Muscle layer of duodenum (tissue), 2 donors: ENCODE measurements at regions not wholly inside any gene's neighbourhood (a gene's known extent, or its start where the extent isn't known, plus 50 kb on each side); places are given as distances from the start of the nearest gene placed in this dataset.

ENCODE experiments used
- H3K27ac ChIP-seq: one replicate; pipeline ENCODE4 v1.7.0; 2013; ENCODE audit warnings: mild to moderate bottlenecking, low read length
- H3K27me3 ChIP-seq: one replicate; pipeline ENCODE4 v1.7.0; 2013; ENCODE audit warnings: low read depth, mild to moderate bottlenecking, control low read depth, low read length
- H3K36me3 ChIP-seq, 2 donors: one replicate each; pipeline ENCODE4 v1.7.0; 2013; ENCODE audit warnings: low read length in 2 of 2, control low read depth in 1 of 2, mild to moderate bottlenecking in 1 of 2; ENCODE audit not compliant: insufficient read depth in 2 of 2, control insufficient read depth in 1 of 2
- H3K4me1 ChIP-seq, 2 donors: one replicate each; pipeline ENCODE4 v1.7.0; 2013; ENCODE audit warnings: low read length in 2 of 2, mild to moderate bottlenecking in 2 of 2, control low read depth in 1 of 2, moderate library complexity in 1 of 2; ENCODE audit not compliant: insufficient read depth in 2 of 2, control insufficient read depth in 1 of 2
- H3K4me3 ChIP-seq, 2 donors: one replicate each; pipeline ENCODE4 v1.7.0; 2013; ENCODE audit warnings: low read length in 2 of 2, low read depth in 1 of 2, mild to moderate bottlenecking in 1 of 2
- H3K9me3 ChIP-seq, 2 donors: one replicate each; pipeline ENCODE4 v1.7.0; 2013; ENCODE audit warnings: low read length in 2 of 2, control low read depth in 1 of 2, mild to moderate bottlenecking in 1 of 2; ENCODE audit not compliant: control insufficient read depth in 1 of 2
- donor health status: healthy.

DNA sequence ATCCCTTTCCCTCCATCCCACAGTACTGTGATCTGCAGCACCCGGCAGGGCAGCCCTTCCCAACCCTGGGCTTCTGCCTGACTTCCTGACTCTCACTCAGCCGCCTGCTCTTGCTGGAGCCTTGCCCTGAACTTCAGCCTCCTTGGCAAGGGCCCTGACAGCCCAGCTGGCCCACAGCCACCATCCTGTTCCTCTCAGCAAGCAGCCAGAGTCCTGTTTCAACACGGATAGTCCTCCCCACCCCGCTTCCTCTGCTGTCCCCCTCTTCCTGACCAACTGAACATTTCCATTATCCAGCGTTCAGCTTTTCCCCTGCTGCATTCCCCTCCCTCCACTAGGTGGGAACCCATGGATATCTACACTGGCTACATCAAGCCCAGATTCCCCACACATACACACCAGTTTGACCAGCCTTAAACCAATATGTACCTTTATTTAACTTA is 74.0 kb upstream of the MDM1 start:
- Histone ChIP-seq H3K27me3 (no peaks in the 10 kb centered on the region), H3K36me3 (no peaks in the 10 kb centered on the region), H3K27ac (peak overlapping the region; percentile 0), H3K4me3 (no peak overlapping the region), H3K4me1 (peaks cover 10 to 26% of the 10 kb centered on the region in 2 donors), H3K9me3 (no peaks in the 10 kb centered on the region)

DNA sequence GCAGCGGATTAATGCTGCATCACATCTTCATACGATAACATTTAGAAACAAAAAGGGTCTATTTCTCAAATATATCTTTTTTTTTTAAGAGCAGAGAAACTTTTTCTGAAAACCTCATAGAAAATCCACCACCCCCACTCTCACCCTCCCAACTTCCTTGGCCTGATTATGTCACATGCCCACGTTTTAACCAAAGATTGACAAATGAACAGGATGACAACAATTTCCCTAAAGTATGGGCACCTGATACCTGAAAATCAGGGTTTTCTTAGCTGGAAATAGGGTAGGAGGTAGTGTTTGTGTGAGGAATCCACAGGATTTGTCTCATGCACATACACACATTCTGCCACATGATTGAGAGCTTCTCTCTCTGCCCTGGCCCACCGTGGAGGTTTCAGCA is 74.7 kb upstream of the MDM1 start:
- no peaks in the 10 kb centered on the region for H3K27me3 ChIP-seq
- no peak overlapping the region for H3K4me3 ChIP-seq
- no peak overlapping the region for H3K27ac ChIP-seq
- H3K36me3 ChIP-seq, result no peaks in the 10 kb centered on the region
- peaks cover 10 to 26% of the 10 kb centered on the region in 2 donors for H3K4me1 ChIP-seq
- no peaks in the 10 kb centered on the region for H3K9me3 ChIP-seq

DNA sequence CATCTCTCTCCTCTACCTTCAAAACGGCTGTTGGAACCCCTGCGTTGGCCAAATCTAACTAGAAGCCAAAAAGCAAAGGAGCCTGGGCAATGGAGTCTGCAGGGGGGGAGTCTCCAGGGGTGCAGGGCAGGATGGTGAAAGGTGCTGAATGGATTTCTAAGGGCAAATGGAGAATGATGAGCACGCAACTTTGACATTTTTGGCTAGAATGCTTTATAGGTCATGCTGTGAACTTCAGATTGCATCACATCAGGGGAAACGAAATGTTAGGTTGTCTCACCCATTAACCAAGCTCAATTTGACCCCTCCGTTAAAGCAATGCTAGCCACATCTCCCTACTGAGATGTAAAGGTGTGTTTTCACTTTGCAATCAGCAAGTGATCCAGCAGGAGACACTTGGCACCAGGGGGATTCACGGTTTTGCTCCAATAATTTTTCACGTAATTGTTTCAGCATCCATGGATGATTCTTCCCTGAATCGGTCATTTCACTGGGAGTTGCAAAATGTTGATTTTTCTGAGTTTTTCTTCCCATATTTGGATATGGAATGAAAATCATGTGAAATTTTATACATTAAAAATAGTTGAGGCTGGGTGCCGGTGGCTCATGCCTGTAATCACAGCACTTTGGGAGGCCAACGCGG is 78.0 kb upstream of the MDM1 start:
- Histone ChIP-seq H3K4me3 (no peak overlapping the region), H3K4me1 (peaks cover 10 to 20% of the 10 kb centered on the region in 2 donors), H3K36me3 (no peaks in the 10 kb centered on the region), H3K9me3 (no peaks in the 10 kb centered on the region), H3K27me3 (no peaks in the 10 kb centered on the region), H3K27ac (no peak overlapping the region)

- Histone ChIP-seq H3K4me3 (no peak overlapping the region), H3K27me3 (no peaks in the 10 kb centered on the region), H3K4me1 (peaks cover 4 to 7% of the 10 kb centered on the region in 2 donors), H3K27ac (no peak overlapping the region), H3K36me3 (no peaks in the 10 kb centered on the region), H3K9me3 (no peaks in the 10 kb centered on the region)
These were observed 79.2 kb upstream of the MDM1 start for GRCh38 chr12:68411371-68411770.

DNA sequence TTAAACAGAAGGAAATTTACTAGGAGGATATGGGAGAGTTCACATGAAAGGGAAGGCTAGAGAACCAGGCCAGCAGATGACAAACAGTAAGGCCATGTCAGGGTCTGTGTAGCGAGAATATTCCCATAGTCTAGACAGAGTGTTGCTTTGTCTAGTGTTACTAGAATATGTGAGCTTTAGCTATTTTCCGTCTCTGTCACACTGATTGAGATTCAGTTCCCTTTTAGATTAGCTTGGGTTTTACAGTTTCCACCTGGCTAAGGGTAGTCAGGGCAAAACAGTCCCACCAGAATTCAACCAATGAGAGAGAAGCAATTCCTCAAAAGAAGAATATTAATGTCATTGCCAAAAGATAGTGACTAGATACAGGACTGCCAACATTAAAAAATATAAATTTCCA is 82.8 kb upstream of the MDM1 start:
- no peaks in the 10 kb centered on the region for H3K27me3 ChIP-seq
- H3K27ac ChIP-seq, result no peak overlapping the region
- H3K4me3 ChIP-seq, result no peak overlapping the region
- H3K4me1 ChIP-seq, result no peaks in the 10 kb centered on the region
- H3K36me3 ChIP-seq, result no peaks in the 10 kb centered on the region
- H3K9me3 ChIP-seq, result no peaks in the 10 kb centered on the region

GRCh38 chr12:68416350-68416749 is 84.2 kb upstream of the MDM1 start:
- Histone ChIP-seq H3K27ac (no peak overlapping the region), H3K27me3 (no peaks in the 10 kb centered on the region), H3K4me3 (no peak overlapping the region), H3K9me3 (no peaks in the 10 kb centered on the region), H3K4me1 (no peaks in the 10 kb centered on the region), H3K36me3 (no peaks in the 10 kb centered on the region)

GRCh38 chr12:68416826-68417225 is 84.7 kb upstream of the MDM1 start:
- Histone ChIP-seq H3K4me1 (no peaks in the 10 kb centered on the region), H3K4me3 (no peak overlapping the region), H3K27ac (no peak overlapping the region), H3K36me3 (no peaks in the 10 kb centered on the region), H3K9me3 (no peaks in the 10 kb centered on the region), H3K27me3 (no peaks in the 10 kb centered on the region)

DNA sequence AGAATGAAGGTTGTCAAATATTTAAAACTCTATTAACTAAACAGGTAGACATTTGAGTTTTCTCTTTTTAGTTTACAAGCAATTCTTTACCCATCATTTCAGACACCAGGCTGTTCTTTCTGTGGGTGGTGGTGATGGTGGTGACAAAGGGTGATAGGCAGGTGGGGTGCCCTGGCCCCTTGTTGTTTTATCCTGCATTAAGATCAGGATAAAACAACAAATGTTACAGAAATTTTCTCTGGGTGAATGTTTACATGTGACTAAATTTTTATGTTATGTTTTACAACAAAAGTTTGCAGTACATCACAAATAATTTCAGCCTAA is 85.9 kb upstream of the MDM1 start:
- no peaks in the 10 kb centered on the region for H3K4me1 ChIP-seq
- no peaks in the 10 kb centered on the region for H3K9me3 ChIP-seq
- H3K27me3 ChIP-seq, result no peaks in the 10 kb centered on the region
- H3K4me3 ChIP-seq, result no peak overlapping the region
- H3K27ac ChIP-seq, result no peak overlapping the region
- no peaks in the 10 kb centered on the region for H3K36me3 ChIP-seq

DNA sequence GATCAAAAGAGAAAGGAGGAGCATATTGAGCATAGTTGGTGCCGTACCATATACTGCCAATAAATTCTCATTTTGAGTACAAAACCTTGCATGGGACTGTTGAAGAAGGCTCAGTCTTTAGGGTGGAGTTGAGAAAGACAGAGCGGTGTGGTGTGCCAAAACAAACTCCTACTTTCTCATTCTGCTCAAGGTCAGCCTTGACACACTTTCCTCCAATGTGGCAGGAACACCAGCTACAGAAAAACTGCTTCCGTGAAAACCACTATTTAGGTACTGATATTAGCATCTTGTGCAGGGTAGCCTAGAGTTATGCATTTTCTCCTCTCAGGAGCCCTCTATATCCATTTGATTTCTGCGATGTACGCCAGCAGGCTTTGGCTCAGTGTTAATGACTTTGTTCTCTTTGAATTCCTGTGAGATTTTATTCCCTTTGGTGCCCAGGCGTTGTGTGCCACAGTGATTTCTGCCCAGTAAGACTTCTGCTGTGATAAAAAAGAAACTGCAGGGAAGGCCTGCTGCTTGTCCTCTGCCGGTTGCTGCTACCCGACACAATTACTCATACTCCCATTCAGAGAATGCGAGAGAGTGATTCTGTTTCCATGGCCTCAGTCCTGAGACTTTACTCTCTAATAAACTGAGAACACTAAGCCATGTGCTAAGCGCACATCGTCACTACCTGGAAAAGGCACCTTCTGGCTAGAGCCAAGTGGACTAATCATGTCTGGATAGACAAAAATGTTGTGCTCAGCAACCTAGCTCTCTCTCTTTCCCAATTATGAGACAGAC is 88.3 kb upstream of the MDM1 start:
- Histone ChIP-seq H3K27ac (peak overlapping the region; percentile 75), H3K4me3 (no peak overlapping the region)

DNA sequence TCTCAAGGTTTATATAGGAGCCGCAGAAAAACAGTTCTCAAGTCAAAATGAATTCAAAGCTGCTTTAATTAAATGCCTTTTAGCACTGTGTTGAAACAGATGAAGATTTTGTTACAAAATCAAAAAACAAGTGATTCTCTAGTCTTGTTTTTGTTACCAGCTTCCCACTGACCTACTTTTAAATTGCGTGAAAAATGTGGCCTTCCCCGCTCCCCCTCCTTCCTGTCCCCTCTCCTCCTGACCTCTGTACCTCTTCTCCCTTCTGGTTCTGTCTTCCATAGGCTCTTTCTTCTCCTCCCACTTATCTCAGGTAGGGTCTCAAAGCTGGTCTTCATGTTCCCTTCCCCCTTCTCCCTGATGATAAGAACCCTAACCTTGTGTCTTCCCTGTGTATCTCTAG is 90.0 kb upstream of the MDM1 start:
- Histone ChIP-seq H3K27me3 (no peaks in the 10 kb centered on the region), H3K9me3 (no peaks in the 10 kb centered on the region), H3K4me3 (no peak overlapping the region), H3K36me3 (no peaks in the 10 kb centered on the region), H3K27ac (no peak overlapping the region), H3K4me1 (no peaks in the 10 kb centered on the region)

More for the DNA sequence above, 88.3 kb upstream of the MDM1 start:
- Histone ChIP-seq H3K36me3 (no peaks in the 10 kb centered on the region), H3K4me1 (no peaks in the 10 kb centered on the region), H3K9me3 (no peaks in the 10 kb centered on the region), H3K27me3 (no peaks in the 10 kb centered on the region)

DNA sequence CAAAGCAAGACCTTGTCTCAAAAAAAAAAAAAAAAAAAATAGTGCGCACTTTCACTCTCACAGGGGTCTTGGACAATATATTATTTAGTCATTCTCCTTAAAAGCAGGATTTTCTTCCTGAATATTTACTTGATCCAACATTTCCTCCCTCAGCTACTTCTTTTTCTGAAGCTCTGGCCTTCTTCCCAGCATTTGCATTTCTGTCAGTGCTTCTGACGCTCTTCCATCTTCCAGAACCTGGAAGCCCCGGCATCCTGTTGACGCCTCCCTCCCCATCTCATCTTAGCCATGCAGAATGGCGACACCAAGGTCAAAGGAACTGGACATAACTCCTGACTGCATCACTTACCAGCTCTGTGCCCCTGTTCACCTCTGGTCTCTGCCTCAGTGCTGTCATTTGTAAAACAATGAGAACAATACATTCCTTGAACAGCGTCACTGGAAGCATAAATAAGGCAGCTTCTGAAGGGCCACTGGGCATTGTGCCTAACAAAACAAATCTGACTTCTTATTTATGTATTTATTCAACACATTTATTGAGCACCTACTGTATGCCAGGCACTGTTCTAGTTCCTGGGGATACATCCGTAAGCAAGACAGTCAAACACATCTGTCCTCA is 90.9 kb upstream of the MDM1 start:
- Histone ChIP-seq H3K4me3 (no peak overlapping the region), H3K36me3 (no peaks in the 10 kb centered on the region), H3K9me3 (no peaks in the 10 kb centered on the region), H3K27me3 (no peaks in the 10 kb centered on the region), H3K4me1 (no peaks in the 10 kb centered on the region), H3K27ac (no peak overlapping the region)
